Stimulated activated memory B cell treated with anti-CD40 and anti-IgM and Interleukin-4, amounts not matched to agents 10 μg/mL and 1 μg/mL and 100 μg/mL, for 72 hours (primary cell): ENCODE measurements at regions not wholly inside any gene's neighbourhood (a gene's known extent, or its start where the extent isn't known, plus 50 kb on each side); places are given as distances from the start of the nearest gene placed in this dataset.

Source experiments
- ATAC-seq: fragments of 150-1000 bp; cut with Tn5 transposase; 2 replicates; pipeline ENCODE4 v1.10.0; 2021
- H3K27ac Mint-ChIP-seq: one replicate; pipeline ENCODE4 v1.8.0; 2022; ENCODE audit warnings: mild to moderate bottlenecking, mixed read lengths
- H3K27me3 Mint-ChIP-seq: one replicate; pipeline ENCODE4 v1.8.0; 2022; ENCODE audit warnings: mixed read lengths
- H3K36me3 Mint-ChIP-seq: one replicate; pipeline ENCODE4 v1.8.0; 2022; ENCODE audit warnings: mixed read lengths
- H3K4me1 Mint-ChIP-seq: one replicate; pipeline ENCODE4 v1.8.0; 2022; ENCODE audit warnings: mixed read lengths
- H3K4me3 Mint-ChIP-seq: one replicate; pipeline ENCODE4 v1.8.0; 2022; ENCODE audit warnings: mild to moderate bottlenecking, moderate library complexity, mixed read lengths
- H3K9me3 Mint-ChIP-seq: one replicate; pipeline ENCODE4 v1.8.0; 2022; ENCODE audit warnings: mixed read lengths

GRCh38 chr7:121516821-121517220 is 120.7 kb upstream of the FAM3C start:
- no peak overlapping the region for H3K4me3 Mint-ChIP-seq
- H3K9me3 Mint-ChIP-seq = peaks cover 7% of the 10 kb centered on the region
- ATAC-seq = no peak
- no peaks in the 10 kb centered on the region for H3K27me3 Mint-ChIP-seq
- no peak overlapping the region for H3K27ac Mint-ChIP-seq
- no peaks in the 10 kb centered on the region for H3K36me3 Mint-ChIP-seq
- H3K4me1 Mint-ChIP-seq = peaks cover 6% of the 10 kb centered on the region

DNA sequence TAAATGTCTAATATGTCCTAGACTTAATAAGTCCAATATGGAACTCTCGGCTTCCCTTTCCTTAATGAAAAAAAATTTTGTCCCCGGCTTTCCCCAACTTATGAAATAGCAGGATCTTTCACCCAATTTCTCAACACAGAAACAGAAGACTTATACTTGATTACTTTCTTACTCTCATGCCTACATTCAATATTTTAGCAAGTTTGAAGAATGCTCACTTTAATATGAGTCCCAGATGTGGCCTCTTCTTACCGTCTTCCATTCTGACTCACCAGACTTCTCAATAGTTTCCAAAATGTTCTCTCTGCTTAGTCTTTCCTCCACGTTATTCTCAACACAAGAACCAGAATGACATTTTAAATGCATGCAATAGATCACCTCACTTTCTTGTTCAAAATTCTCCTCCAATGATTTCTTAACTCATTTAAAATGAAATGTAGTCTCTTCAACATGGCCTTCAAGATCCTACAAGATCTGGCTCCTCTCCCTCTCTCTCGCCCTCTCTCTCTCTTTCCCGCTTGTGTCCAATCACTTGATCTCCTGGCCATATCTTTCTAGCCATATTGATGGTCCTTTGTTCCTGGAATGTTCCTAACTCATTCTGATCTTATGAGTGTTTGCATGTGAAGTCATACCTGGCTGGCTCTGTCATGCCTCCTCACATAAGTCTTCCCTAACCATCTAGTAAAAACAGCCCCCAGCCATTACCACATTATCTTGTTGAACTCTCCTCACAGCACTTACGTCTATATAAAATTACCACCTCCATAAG is 119.7 kb upstream of the FAM3C start:
- peaks cover 6% of the 10 kb centered on the region for H3K4me1 Mint-ChIP-seq
- no peak overlapping the region for H3K4me3 Mint-ChIP-seq
- H3K36me3 Mint-ChIP-seq = no peaks in the 10 kb centered on the region
- no peak for ATAC-seq
- H3K27me3 Mint-ChIP-seq = no peaks in the 10 kb centered on the region
- no peak overlapping the region for H3K27ac Mint-ChIP-seq
- peaks cover 11% of the 10 kb centered on the region for H3K9me3 Mint-ChIP-seq

- H3K27me3 Mint-ChIP-seq = no peaks in the 10 kb centered on the region
- peaks cover 6% of the 10 kb centered on the region for H3K4me1 Mint-ChIP-seq
These were observed 119.1 kb upstream of the FAM3C start for GRCh38 chr7:121515229-121515628.

GRCh38 chr7:121513105-121513504 is 117.0 kb upstream of the FAM3C start:
- H3K27me3 Mint-ChIP-seq = peaks cover 19% of the 10 kb centered on the region
- H3K27ac Mint-ChIP-seq = no peak overlapping the region
- H3K9me3 Mint-ChIP-seq = peaks cover 12% of the 10 kb centered on the region
- peaks cover 5% of the 10 kb centered on the region for H3K36me3 Mint-ChIP-seq
- ATAC-seq = no peak
- H3K4me3 Mint-ChIP-seq = no peak overlapping the region
- H3K4me1 Mint-ChIP-seq = peaks cover 6% of the 10 kb centered on the region

More at GRCh38 chr7:121515229-121515628, 119.1 kb upstream of the FAM3C start:
- Mint-ChIP-seq H3K36me3 (no peaks in the 10 kb centered on the region), H3K9me3 (peaks cover 12% of the 10 kb centered on the region), H3K27ac (no peak overlapping the region), H3K4me3 (no peak overlapping the region)
- ATAC-seq = no peak

DNA sequence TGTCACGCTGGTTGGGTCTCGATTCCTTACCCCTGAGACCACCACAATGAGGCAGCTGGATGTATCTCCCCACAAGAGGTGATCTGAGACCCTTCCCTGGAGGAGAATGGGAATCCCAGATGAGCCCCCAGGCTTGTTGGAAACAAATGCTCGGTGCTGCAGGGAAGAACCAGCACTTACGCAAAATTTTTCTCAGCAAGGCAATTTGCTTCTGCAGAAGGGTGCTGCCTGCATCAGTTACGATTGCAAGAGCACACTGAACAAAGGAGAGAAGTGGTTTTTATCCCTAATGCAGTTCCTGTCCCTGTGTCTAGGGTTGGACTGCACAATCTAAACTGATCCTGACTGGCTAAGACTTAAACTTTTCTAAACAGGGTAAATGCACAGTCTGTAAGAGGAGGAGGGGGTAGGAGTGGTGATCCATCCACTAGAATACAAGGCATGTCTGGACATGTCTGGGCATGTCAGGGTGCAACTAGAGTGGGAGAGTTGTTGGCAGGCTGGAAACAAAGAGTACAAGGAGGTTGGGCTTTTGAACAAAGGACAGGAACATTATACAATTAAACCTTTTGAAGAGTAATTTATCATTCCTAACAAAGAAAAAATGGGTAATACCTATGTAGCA is 114.9 kb upstream of the FAM3C start:
- Mint-ChIP-seq H3K27me3 (peaks cover 19% of the 10 kb centered on the region), H3K9me3 (peaks cover 11% of the 10 kb centered on the region), H3K4me1 (no peaks in the 10 kb centered on the region), H3K27ac (no peak overlapping the region), H3K36me3 (peaks cover 5% of the 10 kb centered on the region), H3K4me3 (no peak overlapping the region)
- no peak for ATAC-seq

GRCh38 chr7:121510302-121510701 is 114.2 kb upstream of the FAM3C start:
- Mint-ChIP-seq H3K4me1 (no peaks in the 10 kb centered on the region), H3K27me3 (peaks cover 19% of the 10 kb centered on the region), H3K36me3 (peaks cover 5% of the 10 kb centered on the region), H3K9me3 (peaks cover 18% of the 10 kb centered on the region), H3K4me3 (no peak overlapping the region), H3K27ac (no peak overlapping the region)
- ATAC-seq = no peak

DNA sequence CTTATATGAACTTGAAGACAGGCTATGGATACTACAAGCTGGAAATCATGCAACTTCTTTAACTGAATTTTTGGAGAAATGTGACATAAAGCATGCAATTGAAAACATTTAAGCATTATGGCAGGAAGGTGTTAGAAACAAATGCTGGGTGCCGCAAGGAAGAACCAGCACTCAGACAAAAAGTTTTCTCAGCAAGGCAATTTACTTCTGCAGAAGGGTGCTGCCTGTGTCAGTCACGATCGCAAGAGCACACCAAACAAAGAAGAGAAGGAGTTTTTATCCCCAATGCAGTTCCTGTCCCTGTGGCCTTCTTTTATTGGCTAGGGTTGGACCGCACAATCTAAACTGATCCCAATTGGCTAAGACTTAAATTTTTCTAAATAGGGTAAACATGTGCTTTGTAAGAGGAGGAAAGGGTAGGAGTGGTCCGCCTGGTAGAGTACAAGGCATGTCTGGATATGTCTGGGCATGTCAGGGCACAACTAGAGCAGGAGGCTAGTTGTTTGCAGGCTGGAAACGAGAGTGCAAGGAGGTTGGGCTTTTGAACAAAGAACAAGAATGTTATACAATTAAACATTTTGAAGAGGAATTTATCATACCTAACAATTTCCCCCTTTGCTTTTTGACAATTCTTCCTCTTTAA is 109.6 kb upstream of the FAM3C start:
- peaks cover 16% of the 10 kb centered on the region for H3K9me3 Mint-ChIP-seq
- no peaks in the 10 kb centered on the region for H3K4me1 Mint-ChIP-seq
- no peak overlapping the region for H3K4me3 Mint-ChIP-seq
- peaks cover 5% of the 10 kb centered on the region for H3K36me3 Mint-ChIP-seq
- peaks cover 19% of the 10 kb centered on the region for H3K27me3 Mint-ChIP-seq
- no peak for ATAC-seq
- no peak overlapping the region for H3K27ac Mint-ChIP-seq

DNA sequence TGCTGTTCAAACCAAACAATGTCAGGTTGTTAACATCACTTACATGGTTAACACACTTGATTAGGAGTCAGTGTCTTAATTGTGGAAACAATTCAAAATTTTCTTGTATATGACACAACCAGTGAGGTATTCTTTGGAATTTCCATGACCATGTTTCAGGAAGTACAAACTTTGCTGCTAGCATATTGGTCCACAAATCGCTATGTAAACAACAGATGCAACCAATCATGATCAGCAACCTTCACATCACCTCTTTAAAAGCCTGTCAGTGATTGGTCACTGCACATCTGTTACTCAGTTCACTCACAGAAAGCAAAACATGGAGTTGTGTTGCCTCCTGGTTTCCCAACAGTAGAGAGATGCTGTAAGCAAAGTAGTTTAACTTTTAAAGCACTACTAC is 108.9 kb upstream of the FAM3C start:
- Mint-ChIP-seq H3K27me3 (peaks cover 17% of the 10 kb centered on the region), H3K36me3 (peaks cover 5% of the 10 kb centered on the region), H3K9me3 (peaks cover 16% of the 10 kb centered on the region), H3K4me3 (no peak overlapping the region), H3K4me1 (no peaks in the 10 kb centered on the region), H3K27ac (no peak overlapping the region)
- ATAC-seq = no peak

DNA sequence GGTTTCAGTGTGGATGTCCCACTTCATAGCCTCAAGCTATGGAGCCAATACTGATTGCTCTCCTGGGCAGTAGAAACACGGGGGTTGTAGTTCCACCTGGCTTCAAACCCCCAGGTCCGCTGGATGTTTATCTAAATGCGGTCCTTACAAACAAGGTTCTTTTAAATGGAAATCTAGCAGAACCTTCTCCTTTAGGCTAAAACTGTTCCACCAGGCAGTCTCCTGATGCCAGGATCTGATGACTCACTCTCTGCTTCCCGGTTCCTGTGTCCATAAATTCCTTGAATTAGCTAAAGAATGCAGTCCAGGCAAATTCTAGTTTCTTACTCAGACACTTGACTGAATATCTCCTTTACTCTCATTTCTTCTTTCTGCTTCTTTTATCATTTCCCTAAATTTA is 108.4 kb upstream of the FAM3C start:
- H3K36me3 Mint-ChIP-seq = peaks cover 1% of the 10 kb centered on the region
- no peaks in the 10 kb centered on the region for H3K4me1 Mint-ChIP-seq
- H3K4me3 Mint-ChIP-seq = no peak overlapping the region
- peaks cover 12% of the 10 kb centered on the region for H3K27me3 Mint-ChIP-seq
- H3K9me3 Mint-ChIP-seq = peaks cover 13% of the 10 kb centered on the region
- ATAC-seq = no peak
- H3K27ac Mint-ChIP-seq = no peak overlapping the region

DNA sequence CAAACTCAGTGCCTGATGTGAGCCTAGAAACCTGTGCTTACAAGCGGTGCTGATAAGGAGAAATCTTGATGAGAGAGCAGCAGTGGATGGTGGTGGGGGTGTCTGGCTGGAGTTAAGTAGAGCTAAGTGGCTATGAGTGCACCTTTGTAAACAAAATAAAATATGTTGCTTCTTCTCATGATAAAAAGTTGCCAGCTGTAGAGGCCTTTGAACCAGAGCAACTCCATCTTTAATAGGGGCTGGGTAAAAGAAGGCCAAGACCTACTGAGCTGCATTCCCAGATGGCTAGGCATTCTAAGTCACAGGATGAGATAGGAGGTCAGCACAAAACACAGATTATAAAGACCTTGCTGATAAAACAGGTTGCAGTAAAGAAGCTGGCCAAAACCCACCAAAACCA is 107.6 kb upstream of the FAM3C start:
- Mint-ChIP-seq H3K4me1 (no peaks in the 10 kb centered on the region), H3K4me3 (no peak overlapping the region), H3K36me3 (no peaks in the 10 kb centered on the region), H3K27ac (no peak overlapping the region), H3K27me3 (peaks cover 5% of the 10 kb centered on the region), H3K9me3 (peaks cover 13% of the 10 kb centered on the region)
- ATAC-seq = no peak

GRCh38 chr7:121503039-121503438 is 106.9 kb upstream of the FAM3C start:
- H3K36me3 Mint-ChIP-seq = no peaks in the 10 kb centered on the region
- H3K4me1 Mint-ChIP-seq = no peaks in the 10 kb centered on the region
- H3K4me3 Mint-ChIP-seq = no peak overlapping the region
- ATAC-seq = no peak
- no peak overlapping the region for H3K27ac Mint-ChIP-seq
- H3K27me3 Mint-ChIP-seq = no peaks in the 10 kb centered on the region
- H3K9me3 Mint-ChIP-seq = peaks cover 13% of the 10 kb centered on the region

DNA sequence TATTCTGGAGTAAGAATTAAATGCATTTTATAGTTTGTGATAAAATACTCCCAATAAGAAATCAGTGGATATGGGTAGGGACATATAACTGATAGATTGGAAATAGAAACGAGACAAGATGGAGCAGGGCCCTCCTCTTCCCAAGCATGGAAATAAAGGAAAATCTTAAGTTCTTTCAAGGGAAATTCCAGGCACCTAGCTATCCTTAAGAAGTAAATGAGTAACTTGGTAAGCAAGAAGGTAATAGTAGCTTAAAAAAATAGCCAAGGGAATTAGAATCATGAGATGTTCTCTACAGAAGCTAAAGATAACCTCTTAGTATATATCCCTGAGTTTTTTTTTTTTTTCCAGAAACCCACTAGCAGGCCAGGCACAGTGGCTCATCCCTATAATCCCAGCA is 105.5 kb upstream of the FAM3C start:
- Mint-ChIP-seq H3K27me3 (no peaks in the 10 kb centered on the region), H3K4me3 (no peak overlapping the region), H3K27ac (no peak overlapping the region), H3K36me3 (no peaks in the 10 kb centered on the region), H3K4me1 (no peaks in the 10 kb centered on the region), H3K9me3 (peaks cover 13% of the 10 kb centered on the region)
- ATAC-seq = no peak

- peaks cover 3% of the 10 kb centered on the region for H3K4me1 Mint-ChIP-seq
- no peaks in the 10 kb centered on the region for H3K36me3 Mint-ChIP-seq
- no peak for ATAC-seq
- H3K9me3 Mint-ChIP-seq = peaks cover 6% of the 10 kb centered on the region
- H3K27me3 Mint-ChIP-seq = no peaks in the 10 kb centered on the region
- H3K27ac Mint-ChIP-seq = no peak overlapping the region
- no peak overlapping the region for H3K4me3 Mint-ChIP-seq
These were observed 104.4 kb upstream of the FAM3C start for GRCh38 chr7:121500360-121501058.

- Mint-ChIP-seq H3K27ac (no peak overlapping the region), H3K4me3 (no peak overlapping the region), H3K36me3 (no peaks in the 10 kb centered on the region), H3K27me3 (no peaks in the 10 kb centered on the region), H3K9me3 (peaks cover 1% of the 10 kb centered on the region), H3K4me1 (peaks cover 11% of the 10 kb centered on the region)
- ATAC-seq = no peak
These were observed 103.5 kb upstream of the FAM3C start for GRCh38 chr7:121499624-121500023.

- Mint-ChIP-seq H3K9me3 (no peaks in the 10 kb centered on the region), H3K4me1 (peaks cover 17% of the 10 kb centered on the region), H3K4me3 (no peak overlapping the region), H3K36me3 (no peaks in the 10 kb centered on the region), H3K27me3 (no peaks in the 10 kb centered on the region), H3K27ac (no peak overlapping the region)
- no peak for ATAC-seq
These were observed 102.7 kb upstream of the FAM3C start for GRCh38 chr7:121498816-121499215.
